HG03558 (cell line): ENCODE measurements at regions not wholly inside any gene's neighbourhood (a gene's known extent, or its start where the extent isn't known, plus 50 kb on each side); places are given as distances from the start of the nearest gene placed in this dataset.

Experiments
- ATAC-seq: cut with Tn5 transposase; IDR thresholded peaks from one replicate; pipeline ENCODE4 v1.9.1; 2021; ENCODE audit warnings: moderate number of reproducible peaks; ENCODE audit not compliant: unreplicated experiment; ENCODE audit errors: extremely low read depth

DNA sequence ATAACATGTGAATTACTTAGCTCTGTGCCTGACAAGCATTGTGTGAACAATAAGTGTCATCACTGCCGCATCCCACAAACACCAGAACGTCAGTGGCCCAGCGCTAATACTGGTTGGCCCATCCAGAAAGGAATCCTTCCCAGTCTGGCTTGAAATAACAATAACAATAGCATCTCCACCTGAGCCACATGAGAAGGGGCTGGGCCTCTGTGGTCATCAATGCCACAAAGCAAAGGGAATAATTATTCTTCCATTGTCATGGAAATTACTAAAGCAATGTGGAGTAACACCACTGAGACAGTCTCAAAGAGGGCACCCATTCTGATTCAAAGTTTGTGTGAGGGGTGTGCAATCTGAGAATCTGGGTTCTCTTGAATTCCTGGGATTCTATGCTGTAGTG lies 105.7 kb upstream of the INHBA start:
- no peak for ATAC-seq

DNA sequence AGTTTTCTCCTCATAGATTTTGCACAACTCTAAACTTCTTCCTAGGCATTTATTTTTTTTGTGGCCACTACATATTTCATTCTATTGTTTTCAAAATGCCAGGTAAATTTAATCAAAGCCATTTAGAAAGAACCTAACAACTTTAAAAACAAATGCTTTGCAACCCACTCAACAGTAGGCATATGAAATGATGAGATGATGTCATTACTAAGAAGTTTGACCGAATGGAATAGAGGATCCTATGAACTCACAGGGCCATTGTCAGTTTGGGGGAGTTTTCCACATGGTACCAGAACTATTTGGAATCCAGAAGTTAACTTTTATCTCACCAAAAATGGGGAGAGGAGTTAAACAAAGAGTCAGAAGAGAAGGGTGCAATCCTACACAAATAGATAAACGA lies 100.7 kb upstream of the INHBA start:
- no peak for ATAC-seq

DNA sequence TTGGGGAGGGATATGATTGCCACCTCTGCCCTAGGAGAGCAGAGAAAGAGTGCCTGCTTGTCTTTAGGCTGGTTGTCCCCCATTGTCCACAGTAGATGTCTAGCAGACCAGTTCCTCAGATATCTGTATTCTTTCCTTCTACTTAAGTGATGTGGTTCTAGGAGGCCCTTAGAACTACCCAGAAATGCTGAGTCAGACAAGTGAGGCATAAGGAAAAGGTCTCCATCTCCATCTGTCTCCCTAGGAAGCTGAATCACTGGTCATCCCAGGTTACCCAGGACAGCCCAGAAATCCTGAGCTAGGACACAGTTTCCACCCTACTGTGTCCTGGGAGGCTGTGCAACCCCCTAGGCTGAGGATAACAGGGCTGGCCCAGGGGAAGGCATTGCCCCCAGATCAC lies 93.4 kb upstream of the INHBA start:
- no peak for ATAC-seq

DNA sequence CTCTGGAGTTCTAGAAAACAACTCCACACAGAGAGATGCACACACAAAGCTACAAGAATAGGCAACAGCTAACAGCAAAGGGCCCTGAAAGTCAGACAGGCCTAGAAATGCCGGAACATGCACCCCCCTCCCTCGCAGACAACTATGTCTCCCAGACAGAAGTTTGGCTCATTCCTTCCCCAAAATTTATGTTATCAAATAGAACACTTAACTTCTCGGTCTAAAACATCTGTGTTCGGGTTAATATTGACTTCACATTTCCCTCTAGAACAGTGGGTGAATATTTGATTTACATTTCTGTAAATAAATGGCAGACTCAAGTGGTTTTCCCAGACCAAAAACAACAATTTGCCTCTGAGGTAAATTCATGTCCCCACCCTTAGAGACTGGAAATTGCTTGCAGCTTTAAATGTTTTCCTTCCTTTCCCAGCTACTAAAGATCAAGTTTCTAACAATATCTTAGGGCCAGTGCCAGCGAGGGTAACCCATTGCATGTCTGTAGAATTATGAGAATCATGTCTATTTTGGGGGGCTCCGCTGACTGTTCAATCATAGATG lies 92.5 kb upstream of the INHBA start:
- ATAC-seq: no peak

- no peak for ATAC-seq
Measured at GRCh38 chr7:41793556-41793955, 90.7 kb upstream of the INHBA start.

GRCh38 chr7:41792120-41792519 lies 89.2 kb upstream of the INHBA start:
- ATAC-seq: no peak

DNA sequence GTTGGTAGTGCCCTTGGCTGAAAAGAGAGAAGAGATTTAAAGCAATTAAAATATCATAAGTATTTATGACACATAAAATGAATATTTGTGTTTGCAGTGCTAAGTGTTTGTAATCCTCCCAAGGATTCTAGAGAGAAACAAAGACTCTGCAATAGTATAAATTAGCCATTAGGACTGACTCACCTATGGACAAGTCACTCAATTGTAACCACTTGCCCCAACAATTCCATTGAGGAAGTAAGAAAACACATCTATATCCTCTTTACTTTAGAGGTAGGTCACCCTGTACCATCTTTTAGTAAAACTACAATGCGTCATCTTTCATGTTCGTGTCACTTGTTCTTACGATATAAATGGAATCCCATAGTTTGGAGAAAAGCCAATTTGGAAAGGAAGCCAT lies 85.7 kb upstream of the INHBA start:
- ATAC-seq: no peak

DNA sequence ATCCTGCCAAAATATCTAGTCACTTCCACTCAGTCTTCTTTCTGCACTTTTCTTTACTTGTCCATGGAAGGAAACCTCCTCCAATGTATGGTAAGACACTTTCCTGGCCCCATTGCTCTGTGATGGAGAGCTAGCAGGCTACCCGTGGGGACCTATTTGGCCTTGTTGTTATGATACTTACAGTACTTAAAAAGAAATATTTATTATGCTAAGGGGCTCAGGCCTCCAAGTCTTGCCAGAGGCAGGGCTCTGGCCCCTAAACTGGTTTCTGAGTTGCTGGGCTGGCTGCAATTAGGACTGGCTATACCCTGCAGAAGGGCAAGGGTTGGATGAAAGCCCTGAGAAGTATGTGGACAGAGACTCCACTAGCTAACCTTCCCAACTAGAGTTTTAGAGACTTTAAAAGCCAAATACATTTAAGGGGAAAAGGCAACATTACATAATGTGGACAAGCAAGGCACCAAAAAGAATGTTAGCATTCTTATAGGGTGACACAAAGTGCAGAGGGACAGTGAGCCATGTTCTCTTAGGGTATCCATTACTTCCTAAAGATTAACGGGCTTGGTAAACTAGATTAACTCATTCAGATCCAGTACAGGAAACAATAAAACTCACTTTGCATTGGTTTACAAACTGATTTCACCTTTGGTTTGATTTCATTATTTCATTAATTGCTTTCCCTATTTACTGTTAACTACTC lies 84.9 kb upstream of the INHBA start:
- no peak for ATAC-seq

- ATAC-seq: no peak
Measured at GRCh38 chr7:41786944-41787343, 84.1 kb upstream of the INHBA start.

DNA sequence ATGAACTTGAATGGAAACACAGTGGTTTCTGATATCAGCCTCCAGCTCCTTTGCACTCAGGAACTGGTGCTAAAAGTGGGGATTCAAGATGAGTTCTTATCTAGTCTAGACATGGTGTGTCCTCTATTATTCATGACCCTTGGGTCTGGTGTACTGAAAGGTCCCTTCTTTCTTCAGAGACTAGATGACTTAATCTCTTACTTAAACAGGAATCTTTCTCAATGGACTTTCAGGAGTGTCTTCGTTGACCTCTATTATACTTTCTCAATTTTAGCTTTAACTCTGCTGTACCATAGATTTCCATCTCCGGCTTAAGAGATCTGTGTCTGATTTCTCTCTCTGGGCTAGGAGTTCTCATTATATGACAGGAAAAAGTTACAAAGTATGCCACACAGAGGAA lies 83.5 kb upstream of the INHBA start:
- ATAC-seq: no peak

GRCh38 chr7:41785840-41786239 lies 83.0 kb upstream of the INHBA start:
- ATAC-seq: no peak

DNA sequence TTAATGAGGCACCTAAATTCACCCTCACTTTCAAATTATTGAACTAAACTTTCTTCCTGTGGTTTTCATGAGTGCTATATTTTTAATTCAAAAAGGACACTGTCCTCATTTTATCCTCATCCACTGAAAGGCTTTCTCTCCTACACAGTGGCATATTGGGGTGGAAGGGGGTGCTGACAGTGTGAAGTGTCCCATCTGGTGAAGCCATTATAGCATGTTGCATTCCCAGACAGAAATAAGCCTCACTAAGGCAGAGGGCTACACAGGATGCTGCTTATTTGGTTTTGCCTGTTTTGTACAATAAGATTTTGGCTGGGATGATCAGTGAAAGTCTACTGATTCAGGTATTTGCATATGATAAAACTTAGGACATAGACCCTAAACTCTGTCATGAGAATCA lies 82.4 kb upstream of the INHBA start:
- ATAC-seq: no peak

DNA sequence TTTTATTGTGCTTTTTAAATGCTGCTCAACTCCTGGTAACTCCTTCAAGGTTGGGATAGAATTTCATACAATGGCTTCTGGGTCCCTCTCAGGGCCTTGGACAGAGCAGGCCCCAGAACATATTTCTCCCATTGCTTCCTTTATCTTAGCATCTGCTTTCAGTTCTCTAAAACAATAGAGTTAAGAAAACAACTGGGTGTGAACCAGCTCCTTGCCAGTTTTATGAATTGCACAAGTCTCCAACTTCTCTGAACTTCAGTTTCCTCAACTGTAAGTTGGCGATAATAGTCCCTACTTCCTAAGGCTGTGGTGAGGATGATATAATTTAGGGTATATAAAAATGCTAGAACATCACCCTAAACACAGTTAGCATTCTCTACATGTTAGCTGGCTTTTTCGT lies 77.0 kb upstream of the INHBA start:
- no peak for ATAC-seq

GRCh38 chr7:41777894-41778596 lies 75.2 kb upstream of the INHBA start:
- no peak for ATAC-seq

GRCh38 chr7:41774966-41775365 lies 72.1 kb upstream of the INHBA start:
- no peak for ATAC-seq

GRCh38 chr7:41773756-41774155 lies 70.9 kb upstream of the INHBA start:
- ATAC-seq: no peak

DNA sequence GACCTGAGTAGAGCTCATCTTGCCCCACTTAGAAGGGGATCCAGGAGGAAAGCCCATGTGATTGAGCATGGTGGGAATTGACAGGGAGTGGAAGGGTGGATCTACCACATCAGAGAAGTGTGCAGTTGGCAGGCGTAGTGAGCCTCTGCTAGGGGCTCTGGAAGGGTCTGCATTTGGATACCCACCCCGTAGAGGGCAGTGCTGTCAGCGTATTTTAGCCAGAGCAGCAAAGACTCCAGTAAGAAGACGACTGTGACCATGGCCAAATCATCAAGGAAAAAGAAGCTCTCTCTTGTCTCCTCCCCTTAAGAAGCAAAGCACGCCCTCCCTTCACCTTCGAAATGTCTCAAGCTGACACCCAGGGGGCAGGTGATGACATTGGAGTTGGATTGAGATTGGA lies 68.8 kb upstream of the INHBA start:
- no peak for ATAC-seq

DNA sequence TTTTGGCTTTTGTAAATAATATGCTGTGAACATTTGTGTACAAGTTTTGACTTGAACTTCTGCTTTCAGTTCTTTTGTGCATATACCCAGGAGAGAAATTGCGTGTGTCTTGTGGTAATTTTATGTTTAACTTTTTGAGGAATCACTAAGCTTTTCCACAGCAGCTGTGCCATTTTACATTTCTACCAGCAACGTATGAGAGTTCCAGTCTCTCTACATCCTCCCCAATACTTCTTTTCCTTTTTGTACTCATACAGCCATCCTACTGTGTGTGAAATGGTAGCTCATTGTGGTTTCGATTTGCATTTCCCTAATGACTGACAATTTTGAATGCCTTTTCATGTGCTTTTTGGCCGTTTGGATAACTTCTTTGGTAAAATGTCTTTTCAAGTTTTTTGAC lies 66.3 kb upstream of the INHBA start:
- ATAC-seq: no peak

DNA sequence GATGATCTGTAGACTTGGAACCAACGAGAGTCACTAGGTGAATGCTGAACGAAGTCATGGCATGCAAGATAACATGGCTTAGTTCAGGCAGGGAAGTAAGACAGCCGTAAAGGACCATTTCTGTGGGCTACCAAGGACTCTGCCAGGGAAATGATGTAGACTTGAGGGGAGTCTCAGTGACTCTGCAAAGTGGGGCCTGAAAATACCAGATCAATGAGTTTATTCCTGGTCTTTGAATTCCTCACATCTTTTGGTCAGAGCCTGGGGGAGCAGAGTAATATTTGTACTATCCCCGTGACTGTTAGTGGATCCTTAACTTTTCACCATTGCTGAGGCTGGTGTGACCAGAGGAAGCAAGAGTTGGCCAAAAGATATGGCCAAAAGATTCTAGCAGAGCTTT lies 60.7 kb upstream of the INHBA start:
- no peak for ATAC-seq

GRCh38 chr7:41762641-41763040 lies 59.8 kb upstream of the INHBA start:
- ATAC-seq: no peak

DNA sequence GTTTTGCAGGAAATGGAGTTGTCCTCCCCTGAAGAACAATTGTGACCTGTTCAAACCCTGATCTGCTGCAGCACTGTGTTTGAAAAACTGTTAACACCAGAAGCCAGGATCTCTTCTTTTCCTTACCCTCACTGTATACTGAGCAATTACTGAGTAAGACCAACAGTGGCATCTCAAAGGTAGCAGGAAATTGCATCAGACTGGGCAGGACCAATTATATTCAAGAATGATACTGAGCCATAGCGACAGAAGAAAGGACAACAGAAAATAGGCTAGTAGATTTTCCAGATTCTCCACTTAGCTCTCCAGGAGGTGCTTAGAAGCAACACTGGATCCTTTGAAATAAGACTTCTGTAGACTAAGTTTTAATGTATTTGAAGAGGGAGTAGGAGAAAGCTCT lies 57.4 kb upstream of the INHBA start:
- ATAC-seq: no peak

DNA sequence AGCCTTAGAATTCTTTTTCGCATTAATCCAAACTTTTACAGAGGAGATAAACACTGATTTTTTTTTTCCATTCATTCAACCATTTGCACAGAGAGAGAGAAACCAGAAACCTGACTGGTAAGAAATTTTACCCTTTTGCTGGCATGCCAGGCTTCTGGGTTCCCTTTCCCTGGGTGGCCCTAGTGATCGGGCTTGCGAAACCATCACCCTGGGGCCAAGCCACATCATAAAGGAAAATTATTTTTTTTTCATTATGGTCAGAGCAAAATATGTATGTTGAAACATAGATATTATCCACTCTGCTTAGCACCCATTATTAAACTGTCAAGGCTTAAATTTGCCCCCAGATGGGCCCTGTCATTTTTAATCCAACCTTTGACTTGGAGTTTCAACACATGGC lies 55.4 kb upstream of the INHBA start:
- ATAC-seq: no peak
